HEK293 (cell line): ENCODE measurements at regions not wholly inside any gene's neighbourhood (a gene's known extent, or its start where the extent isn't known, plus 50 kb on each side); places are given as distances from the start of the nearest gene placed in this dataset.

Source experiments
- CTCF ChIA-PET: fragments of 350-600 bp; formaldehyde crosslinking; extraction: SDS; loops from one replicate; lab custom pipeline; 2021; ENCODE audit warnings: antibody characterized with exemption; lab: Yijun Ruan, JAX
- POLR2A ChIA-PET: fragments of 300-600 bp; formaldehyde crosslinking; extraction: SDS; loops from one replicate; lab custom pipeline; 2020; ENCODE audit warnings: antibody characterized with exemption, inconsistent platforms; lab: Yijun Ruan, JAX
- H3K27ac ChIP-seq: fragments of 200-500 bp; sonication (Bioruptor generic); 2 replicates; pipeline ENCODE4 v1.5.1; 2014; ENCODE audit warnings: low read depth, low read length, control low read depth, inconsistent platforms; ENCODE audit errors: extremely low read depth
- H3K36me3 ChIP-seq, 2 experiments: fragments of 200-500 bp in 1 of 2; sonication (Bioruptor generic) in 1 of 2; 1 replicate in 1 of 2; 2 replicates in 1 of 2; pipeline ENCODE4 v1.5.1; 2014 to 2017; ENCODE audit warnings: inconsistent platforms in 2 of 2, low read length in 2 of 2; ENCODE audit not compliant: control insufficient read depth in 2 of 2, insufficient read depth in 1 of 2
- H3K4me1 ChIP-seq: fragments of 200-500 bp; sonication (Bioruptor generic); 2 replicates; pipeline ENCODE4 v1.5.1; 2014; ENCODE audit warnings: mild to moderate bottlenecking, low read length, inconsistent platforms; ENCODE audit not compliant: control insufficient read depth, insufficient read depth
- H3K4me3 ChIP-seq: 2 replicates; pipeline ENCODE4 v1.5.1; 2011; ENCODE audit warnings: low read depth, mild to moderate bottlenecking, control low read depth, low read length, moderate library complexity
- H3K9me3 ChIP-seq: fragments of 200-500 bp; sonication (Bioruptor generic); 2 replicates; pipeline ENCODE4 v1.5.1; 2014; ENCODE audit warnings: low read depth, low read length, inconsistent platforms; ENCODE audit not compliant: control insufficient read depth, insufficient read depth
- GLIS2 ChIP-seq: fragments of 450-650 bp; formaldehyde crosslinking; IDR thresholded peaks from 2 replicates; pipeline ENCODE4 v1.5.1; 2016; ENCODE audit warnings: missing biosample characterization, missing genetic modification characterization
- HOXD13 ChIP-seq: sonication (generic); formaldehyde crosslinking; IDR thresholded peaks from 2 replicates; pipeline ENCODE4 v1.8.0; 2022; ENCODE audit warnings: missing genetic modification reagents, borderline replicate concordance
- KLF7 ChIP-seq: fragments of 450-650 bp; formaldehyde crosslinking; IDR thresholded peaks from 2 replicates; pipeline ENCODE4 v1.5.1; 2016; ENCODE audit warnings: missing biosample characterization, missing genetic modification characterization, borderline replicate concordance
- ZNF140 ChIP-seq: fragments of 450-650 bp; formaldehyde crosslinking; IDR thresholded peaks from 2 replicates; pipeline ENCODE4 v1.5.1; 2016; ENCODE audit warnings: missing biosample characterization, missing genetic modification characterization
- ZNF175 ChIP-seq: fragments of 450-650 bp; formaldehyde crosslinking; IDR thresholded peaks from 2 replicates; pipeline ENCODE4 v1.5.1; 2016; ENCODE audit warnings: missing biosample characterization, missing genetic modification characterization
- ZNF18 ChIP-seq: fragments of 450-650 bp; formaldehyde crosslinking; IDR thresholded peaks from 2 replicates; pipeline ENCODE4 v1.5.1; 2016; ENCODE audit warnings: missing biosample characterization, missing genetic modification characterization
- ZNF280D ChIP-seq: fragments of 450-650 bp; formaldehyde crosslinking; IDR thresholded peaks from 2 replicates; pipeline ENCODE4 v1.5.1; 2016; ENCODE audit warnings: missing biosample characterization, missing genetic modification characterization
- ZNF341 ChIP-seq: fragments of 450-650 bp; formaldehyde crosslinking; IDR thresholded peaks from 2 replicates; pipeline ENCODE4; 2016; ENCODE audit warnings: low read depth, missing biosample characterization, missing genetic modification characterization
- ZNF549 ChIP-seq: fragments of 450-650 bp; IDR thresholded peaks from 2 replicates; pipeline ENCODE4 v1.5.1; 2018; ENCODE audit warnings: missing biosample characterization, missing genetic modification characterization, mild to moderate bottlenecking, inconsistent platforms, moderate library complexity
- ZNF571 ChIP-seq: fragments of 450-650 bp; formaldehyde crosslinking; IDR thresholded peaks from 2 replicates; pipeline ENCODE4 v1.5.0; 2017; ENCODE audit warnings: missing biosample characterization, missing genetic modification characterization
- ZNF670 ChIP-seq: fragments of 450-650 bp; formaldehyde crosslinking; IDR thresholded peaks from 2 replicates; pipeline ENCODE4 v1.5.1; 2016; ENCODE audit warnings: missing biosample characterization, missing genetic modification characterization, low read depth
- ZNF692 ChIP-seq: fragments of 450-650 bp; formaldehyde crosslinking; IDR thresholded peaks from 2 replicates; pipeline ENCODE4 v1.5.1; 2016; ENCODE audit warnings: missing biosample characterization, missing genetic modification characterization
- ZNF843 ChIP-seq: fragments of 450-650 bp; formaldehyde crosslinking; IDR thresholded peaks from 2 replicates; pipeline ENCODE4 v1.5.1; 2016; ENCODE audit warnings: missing biosample characterization, missing genetic modification characterization
- ZSCAN18 ChIP-seq: fragments of 450-650 bp; formaldehyde crosslinking; IDR thresholded peaks from 2 replicates; pipeline ENCODE4 v1.5.1; 2016; ENCODE audit warnings: missing biosample characterization, missing genetic modification characterization
- ZSCAN23 ChIP-seq: fragments of 450-650 bp; formaldehyde crosslinking; IDR thresholded peaks from 2 replicates; pipeline ENCODE4 v1.5.1; 2016; ENCODE audit warnings: missing biosample characterization, missing genetic modification characterization
- ZSCAN5A ChIP-seq: fragments of 450-650 bp; formaldehyde crosslinking; IDR thresholded peaks from 2 replicates; pipeline ENCODE4 v1.5.1; 2016; ENCODE audit warnings: missing biosample characterization, missing genetic modification characterization

- TF ChIP-seq ZNF140 (tag by site-specific recombination), result no peak
- TF ChIP-seq, all 188 proteins: peak for 0
Measured at GRCh38 chr6:48213076-48213788, 102.2 kb upstream of the PTCHD4 start (continued).

- no peak for TF ChIP-seq ZSCAN18
- no peak for TF ChIP-seq ZNF175 (tag by site-specific recombination)
- TF ChIP-seq KLF7, result no peak
- no peak for TF ChIP-seq ZNF549 (tag by site-specific recombination)
- TF ChIP-seq ZNF692, result no peak
- TF ChIP-seq ZNF341 (tag by site-specific recombination), result no peak
- TF ChIP-seq ZNF670 (tag by site-specific recombination), result no peak
- no peak for TF ChIP-seq ZNF280D (tag by site-specific recombination)
- TF ChIP-seq GLIS2 (tag by site-specific recombination), result no peak
- no peak for TF ChIP-seq ZNF571 (tag by site-specific recombination)
- no peak for TF ChIP-seq ZSCAN23 (tag by site-specific recombination)
- TF ChIP-seq ZSCAN5A (tag by site-specific recombination), result no peak
- no peak for TF ChIP-seq ZNF843 (tag by site-specific recombination)
- no peak for TF ChIP-seq ZNF18 (tag by site-specific recombination)
- no peak for TF ChIP-seq HOXD13 (CRISPR knock-in tag)
- ChIA-PET POLR2A (no interaction called here), CTCF (no interaction called here)
- Histone ChIP-seq H3K4me3 (no peak overlapping the region), H3K9me3 (no peaks in the 10 kb centered on the region), H3K27ac (no peak overlapping the region), H3K36me3 (no peaks in the 10 kb centered on the region), H3K4me1 (no peaks in the 10 kb centered on the region)
Measured at GRCh38 chr6:48212501-48212900, 101.5 kb upstream of the PTCHD4 start.
